ENCODE measurements at regions not wholly inside any gene's neighbourhood (a gene's known extent, or its start where the extent isn't known, plus 50 kb on each side); places are given as distances from the start of the nearest gene placed in this dataset.

GRCh38 chr9:107862323-107862722, 372.8 kb upstream of the KLF4 start:
- no peak for TF ChIP-seq CTCF (IDR thresholded peaks at IDR 0.05; ENCODE audit: insufficient read depth, low read length, severe bottlenecking)
- no peak for FAIRE-seq
- no peak overlapping the region for H3K4me3 ChIP-seq (ENCODE audit: low read depth, low read length)
- H3K36me3 ChIP-seq (ENCODE audit: control insufficient read depth, insufficient read depth, low read length) = no peaks in the 10 kb centered on the region
- H3K27me3 ChIP-seq (ENCODE audit: control insufficient read depth, insufficient read depth, low read length) = no peaks in the 10 kb centered on the region
- DNase-seq (ENCODE audit: low read depth) = no peak

GRCh38 chr9:107861075-107861474, 371.5 kb upstream of the KLF4 start:
- Histone ChIP-seq H3K27me3 (ENCODE audit: control insufficient read depth, insufficient read depth, low read length) (no peaks in the 10 kb centered on the region), H3K4me3 (ENCODE audit: low read depth, low read length) (no peak overlapping the region), H3K36me3 (ENCODE audit: control insufficient read depth, insufficient read depth, low read length) (no peaks in the 10 kb centered on the region)
- DNase-seq (ENCODE audit: low read depth) = no peak
- no peak for TF ChIP-seq CTCF (IDR thresholded peaks at IDR 0.05; ENCODE audit: insufficient read depth, low read length, severe bottlenecking)
- FAIRE-seq = no peak

- no peaks in the 10 kb centered on the region for H3K27me3 ChIP-seq (ENCODE audit: control insufficient read depth, insufficient read depth, low read length)
- no peak overlapping the region for H3K4me3 ChIP-seq (ENCODE audit: low read depth, low read length)
- no peaks in the 10 kb centered on the region for H3K36me3 ChIP-seq (ENCODE audit: control insufficient read depth, insufficient read depth, low read length)
- TF ChIP-seq CTCF (IDR thresholded peaks at IDR 0.05; ENCODE audit: insufficient read depth, low read length, severe bottlenecking) = no peak
- no peak for DNase-seq (ENCODE audit: low read depth)
- FAIRE-seq = no peak
Observed at GRCh38 chr9:107858260-107858659, 368.7 kb upstream of the KLF4 start.

GRCh38 chr9:107856633-107857032, 367.1 kb upstream of the KLF4 start:
- Histone ChIP-seq H3K27me3 (ENCODE audit: control insufficient read depth, insufficient read depth, low read length) (no peaks in the 10 kb centered on the region), H3K4me3 (ENCODE audit: low read depth, low read length) (no peak overlapping the region), H3K36me3 (ENCODE audit: control insufficient read depth, insufficient read depth, low read length) (no peaks in the 10 kb centered on the region)
- no peak for TF ChIP-seq CTCF (IDR thresholded peaks at IDR 0.05; ENCODE audit: insufficient read depth, low read length, severe bottlenecking)
- no peak for DNase-seq (ENCODE audit: low read depth)
- no peak for FAIRE-seq

GRCh38 chr9:107855164-107855563, 365.6 kb upstream of the KLF4 start:
- Histone ChIP-seq H3K4me3 (ENCODE audit: low read depth, low read length) (no peak overlapping the region), H3K27me3 (ENCODE audit: control insufficient read depth, insufficient read depth, low read length) (no peaks in the 10 kb centered on the region), H3K36me3 (ENCODE audit: control insufficient read depth, insufficient read depth, low read length) (no peaks in the 10 kb centered on the region)
- no peak for TF ChIP-seq CTCF (IDR thresholded peaks at IDR 0.05; ENCODE audit: insufficient read depth, low read length, severe bottlenecking)
- DNase-seq (ENCODE audit: low read depth) (no peak), FAIRE-seq (no peak)

- H3K36me3 ChIP-seq (ENCODE audit: control insufficient read depth, insufficient read depth, low read length) = no peaks in the 10 kb centered on the region
- TF ChIP-seq CTCF (IDR thresholded peaks at IDR 0.05; ENCODE audit: insufficient read depth, low read length, severe bottlenecking) = no peak
- FAIRE-seq (no peak), DNase-seq (ENCODE audit: low read depth) (no peak)
- H3K4me3 ChIP-seq (ENCODE audit: low read depth, low read length) = no peak overlapping the region
- H3K27me3 ChIP-seq (ENCODE audit: control insufficient read depth, insufficient read depth, low read length) = no peaks in the 10 kb centered on the region
Observed at GRCh38 chr9:107853461-107853860, 363.9 kb upstream of the KLF4 start.

All from bronchial epithelial cell (primary cell).